ENCODE measurements at regions not wholly inside any gene's neighbourhood (a gene's known extent, or its start where the extent isn't known, plus 50 kb on each side); places are given as distances from the start of the nearest gene placed in this dataset.

DNA sequence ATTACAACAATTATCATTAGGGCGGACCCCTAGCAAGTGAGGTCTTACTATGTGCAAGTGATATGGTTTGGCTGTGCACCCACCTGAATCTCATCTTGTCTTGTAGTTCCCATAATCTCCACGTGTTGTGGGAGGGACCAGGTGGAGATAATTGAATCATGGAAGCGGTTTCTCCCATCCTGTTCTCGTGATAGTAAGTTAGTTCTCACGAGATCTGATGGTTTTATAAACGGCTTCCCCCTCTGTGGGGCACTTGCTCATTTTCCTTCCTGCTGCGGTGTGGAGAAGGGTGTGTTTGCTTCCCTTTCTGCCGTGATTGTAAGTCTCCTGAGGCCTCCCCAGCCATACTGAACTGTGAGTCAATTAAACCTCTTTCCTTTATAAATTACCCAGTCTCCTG, 96.1 kb upstream of the CDK6 start:
- no peak overlapping the region for H3K4me3 ChIP-seq (ENCODE audit: low read length, poor library complexity, severe bottlenecking)

DNA sequence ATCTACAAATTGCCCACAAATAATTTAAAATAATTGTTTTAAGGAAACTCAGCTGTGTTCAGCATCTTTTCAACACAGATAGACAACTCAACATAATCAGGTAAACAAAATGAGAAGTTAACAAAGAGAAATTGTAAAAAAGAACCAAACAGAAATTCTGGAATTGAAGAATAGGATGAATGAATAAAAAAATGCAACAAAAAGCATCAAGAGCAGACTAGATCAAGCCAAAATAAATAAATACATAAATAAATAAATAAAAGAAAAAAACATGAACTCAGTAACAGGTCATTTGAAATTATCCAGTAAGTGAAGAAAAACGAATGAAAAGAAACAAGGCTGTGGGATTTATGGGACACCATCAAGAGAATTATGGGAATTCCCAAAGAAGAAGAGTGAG, 94.0 kb upstream of the CDK6 start:
- Histone ChIP-seq H3K4me1 (ENCODE audit: insufficient read depth, low read length, poor library complexity, severe bottlenecking) (no peaks in the 10 kb centered on the region), H4K20me1 (ENCODE audit: insufficient read depth, low read length, poor library complexity, severe bottlenecking) (no peaks in the 10 kb centered on the region), H3K9me3 (ENCODE audit: insufficient read depth, low read depth, low read length) (no peaks in the 10 kb centered on the region; the same call in 1 of the 2 replicates), H3K36me3 (ENCODE audit: insufficient read depth, low read length) (no peaks in the 10 kb centered on the region), H3K27me3 (ENCODE audit: insufficient read depth, low read length, poor library complexity, severe bottlenecking) (no peaks in the 10 kb centered on the region), H3K9ac (ENCODE audit: low read depth, low read length, poor library complexity, severe bottlenecking) (no peak overlapping the region), H2AFZ (ENCODE audit: low read length) (no peak overlapping the region), H3K4me3 (ENCODE audit: low read length, poor library complexity, severe bottlenecking) (no peak overlapping the region), H3K9me2 (replicated peaks; ENCODE audit: low read depth, low read length) (no peaks in the 10 kb centered on the region), H3K79me2 (ENCODE audit: insufficient read depth, low read length) (no peaks in the 10 kb centered on the region), H3K4me2 (ENCODE audit: low read depth, low read length, poor library complexity, severe bottlenecking) (no peak overlapping the region), H3F3A (ENCODE audit: low read depth) (no peaks in the 10 kb centered on the region)
- TF ChIP-seq EZH2phosphoT487 (IDR thresholded peaks at IDR 0.05; ENCODE audit: borderline replicate concordance) (no peak), CTCF (conservative IDR thresholded peaks at IDR 0.05; ENCODE audit: low read length) (no peak)

More for the DNA sequence above, 96.1 kb upstream of the CDK6 start:
- H2AFZ ChIP-seq (ENCODE audit: low read length), result no peak overlapping the region
- H3K79me2 ChIP-seq (ENCODE audit: insufficient read depth, low read length), result no peaks in the 10 kb centered on the region
- H3F3A ChIP-seq (ENCODE audit: low read depth), result no peaks in the 10 kb centered on the region
- no peaks in the 10 kb centered on the region for H3K9me2 ChIP-seq (replicated peaks; ENCODE audit: low read depth, low read length)
- no peaks in the 10 kb centered on the region for H3K36me3 ChIP-seq (ENCODE audit: insufficient read depth, low read length)
- no peaks in the 10 kb centered on the region; the same call in 1 of the 2 replicates for H3K9me3 ChIP-seq (ENCODE audit: insufficient read depth, low read depth, low read length)
- H3K9ac ChIP-seq (ENCODE audit: low read depth, low read length, poor library complexity, severe bottlenecking), result no peak overlapping the region
- H4K20me1 ChIP-seq (ENCODE audit: insufficient read depth, low read length, poor library complexity, severe bottlenecking), result no peaks in the 10 kb centered on the region
- TF ChIP-seq CTCF (conservative IDR thresholded peaks at IDR 0.05; ENCODE audit: low read length), result no peak
- no peak for TF ChIP-seq EZH2phosphoT487 (IDR thresholded peaks at IDR 0.05; ENCODE audit: borderline replicate concordance)
- H3K27me3 ChIP-seq (ENCODE audit: insufficient read depth, low read length, poor library complexity, severe bottlenecking), result no peaks in the 10 kb centered on the region
- H3K4me2 ChIP-seq (ENCODE audit: low read depth, low read length, poor library complexity, severe bottlenecking), result no peak overlapping the region
- H3K4me1 ChIP-seq (ENCODE audit: insufficient read depth, low read length, poor library complexity, severe bottlenecking), result no peaks in the 10 kb centered on the region

DNA sequence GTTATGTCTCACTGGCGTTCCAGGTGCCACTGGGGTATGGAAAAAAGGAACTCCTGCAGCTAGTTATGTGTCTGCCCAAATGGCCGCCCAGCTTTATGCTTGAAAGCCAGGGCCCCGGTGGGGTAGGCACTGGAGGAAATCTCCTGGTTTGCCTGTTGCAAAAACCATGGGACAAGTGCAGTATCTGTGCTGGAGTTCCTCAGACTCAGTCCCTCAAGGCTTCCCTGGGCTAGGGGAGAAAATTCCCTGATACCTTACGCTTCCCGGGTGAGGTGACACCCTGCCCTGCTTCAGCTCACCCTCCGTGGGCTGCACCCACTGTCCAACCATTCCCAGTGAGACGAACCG, 90.3 kb upstream of the CDK6 start:
- Histone ChIP-seq H3K27me3 (ENCODE audit: insufficient read depth, low read length, poor library complexity, severe bottlenecking) (no peaks in the 10 kb centered on the region), H3K4me2 (ENCODE audit: low read depth, low read length, poor library complexity, severe bottlenecking) (no peak overlapping the region), H3K9me2 (replicated peaks; ENCODE audit: low read depth, low read length) (no peaks in the 10 kb centered on the region), H3K4me1 (ENCODE audit: insufficient read depth, low read length, poor library complexity, severe bottlenecking) (no peaks in the 10 kb centered on the region), H3K9ac (ENCODE audit: low read depth, low read length, poor library complexity, severe bottlenecking) (no peak overlapping the region), H3K79me2 (ENCODE audit: insufficient read depth, low read length) (no peaks in the 10 kb centered on the region), H3K4me3 (ENCODE audit: low read length, poor library complexity, severe bottlenecking) (no peak overlapping the region), H4K20me1 (ENCODE audit: insufficient read depth, low read length, poor library complexity, severe bottlenecking) (no peaks in the 10 kb centered on the region), H3K9me3 (ENCODE audit: insufficient read depth, low read depth, low read length) (no peaks in the 10 kb centered on the region; the same call in 1 of the 2 replicates), H3K36me3 (ENCODE audit: insufficient read depth, low read length) (no peaks in the 10 kb centered on the region), H3F3A (ENCODE audit: low read depth) (no peaks in the 10 kb centered on the region), H2AFZ (ENCODE audit: low read length) (no peak overlapping the region)
- TF ChIP-seq EZH2phosphoT487 (IDR thresholded peaks at IDR 0.05; ENCODE audit: borderline replicate concordance) (no peak), CTCF (conservative IDR thresholded peaks at IDR 0.05; ENCODE audit: low read length) (no peak)

Measured in Loucy (cell line).